NCI-H82 (cell line): ENCODE measurements at regions not wholly inside any gene's neighbourhood (a gene's known extent, or its start where the extent isn't known, plus 50 kb on each side); places are given as distances from the start of the nearest gene placed in this dataset.

ENCODE experiments used
- DNase-seq: peaks from one replicate; lab custom pipeline; 2025; lab: John Stamatoyannopoulos, UW

GRCh38 chr9:105064248-105065097, 136.5 kb upstream of the ABCA1 start:
- peak; percentile 97 for DNase-seq

- no peak for DNase-seq
Measured at GRCh38 chr9:105065098-105066088, 137.4 kb upstream of the ABCA1 start.

- DNase-seq = no peak
Measured at GRCh38 chr9:105066275-105066865, 138.4 kb upstream of the ABCA1 start.

GRCh38 chr9:105067895-105068580, 140.1 kb upstream of the ABCA1 start:
- no peak for DNase-seq

GRCh38 chr9:105069285-105069684, 141.3 kb upstream of the ABCA1 start:
- DNase-seq = no peak

- no peak for DNase-seq
Measured at GRCh38 chr9:105069696-105070095, 141.7 kb upstream of the ABCA1 start.

- no peak for DNase-seq
Measured at GRCh38 chr9:105070176-105070575, 142.2 kb upstream of the ABCA1 start.

GRCh38 chr9:105072476-105072875, 144.5 kb upstream of the ABCA1 start:
- no peak for DNase-seq

GRCh38 chr9:105073147-105073546, 145.2 kb upstream of the ABCA1 start:
- DNase-seq = no peak

- DNase-seq = no peak
Measured at GRCh38 chr9:105074491-105074890, 146.5 kb upstream of the ABCA1 start.

GRCh38 chr9:105076729-105077128, 148.8 kb upstream of the ABCA1 start:
- DNase-seq = no peak

GRCh38 chr9:105079457-105079856, 151.5 kb upstream of the ABCA1 start:
- DNase-seq = no peak

- no peak for DNase-seq
Measured at GRCh38 chr9:105082843-105083242, 154.9 kb upstream of the ABCA1 start.

- DNase-seq = no peak
Measured at GRCh38 chr9:105083256-105083655, 155.3 kb upstream of the ABCA1 start.

GRCh38 chr9:105087910-105088898, 156.2 kb upstream of the SLC44A1 start:
- DNase-seq = peak; percentile 22

GRCh38 chr9:105089874-105090273, 154.6 kb upstream of the SLC44A1 start:
- no peak for DNase-seq

GRCh38 chr9:105091004-105091640, 153.3 kb upstream of the SLC44A1 start:
- DNase-seq = no peak

- no peak for DNase-seq
Measured at GRCh38 chr9:105093685-105094084, 150.8 kb upstream of the SLC44A1 start.

GRCh38 chr9:105098370-105098769, 146.1 kb upstream of the SLC44A1 start:
- DNase-seq = no peak

- DNase-seq = no peak
Measured at GRCh38 chr9:105103776-105104175, 140.7 kb upstream of the SLC44A1 start.
